ENCODE measurements at regions not wholly inside any gene's neighbourhood (a gene's known extent, or its start where the extent isn't known, plus 50 kb on each side); places are given as distances from the start of the nearest gene placed in this dataset.

DNA sequence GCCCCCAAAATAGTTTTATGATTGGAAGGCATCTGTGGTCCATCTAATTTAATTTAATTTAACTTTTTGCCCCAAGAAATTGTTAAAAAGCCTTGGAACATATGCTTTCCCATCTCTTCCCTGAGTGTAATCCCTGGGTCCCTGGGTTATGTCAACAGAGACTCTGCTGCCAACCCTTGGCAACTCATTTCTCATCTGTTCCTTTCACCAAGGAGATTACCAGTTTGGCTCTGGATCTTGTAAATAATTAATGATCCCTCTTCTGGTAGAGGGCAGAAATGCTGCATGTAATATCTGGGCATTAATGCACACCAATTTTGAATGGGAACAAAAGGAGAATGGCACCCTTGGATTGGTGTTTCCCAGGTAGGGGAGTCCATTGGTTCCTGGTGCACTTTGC lies 514.2 kb downstream of the CCSER2 start:
- ATAC-seq (ENCODE audit: low read depth) (no peak), DNase-seq (no peak)
- no peak overlapping the region for H3K4ac ChIP-seq (ENCODE audit: low read depth, low read length)
- H3K4me3 ChIP-seq (ENCODE audit: insufficient read depth, low read depth, low read length), result no peak overlapping the region
- no peak overlapping the region for H3K27ac ChIP-seq (ENCODE audit: insufficient read depth, low read length)
- H2AFZ ChIP-seq (replicated peaks; ENCODE audit: low read length, poor library complexity), result no peak overlapping the region
- H3K36me3 ChIP-seq (ENCODE audit: control insufficient read depth, insufficient read depth, low read length), result no peaks in the 10 kb centered on the region
- TF ChIP-seq MXI1 (IDR thresholded peaks at IDR 0.05; ENCODE audit: borderline replicate concordance, low read depth, low read length) (no peak), MAZ (IDR thresholded peaks at IDR 0.05; ENCODE audit: borderline replicate concordance, low read depth, low read length) (no peak), POLR2A (IDR thresholded peaks at IDR 0.05; ENCODE audit: low read depth, low read length) (no peak), MAFK (IDR thresholded peaks at IDR 0.05; ENCODE audit: low read depth, low read length) (no peak), RCOR1 (IDR thresholded peaks at IDR 0.05; ENCODE audit: insufficient replicate concordance, low read length) (no peak), CHD1 (IDR thresholded peaks at IDR 0.05; ENCODE audit: low read depth, low read length) (no peak), RFX5 (IDR thresholded peaks at IDR 0.05; ENCODE audit: low read depth, low read length) (no peak), RAD21 (IDR thresholded peaks at IDR 0.05; ENCODE audit: low read length) (no peak), BHLHE40 (IDR thresholded peaks at IDR 0.05; ENCODE audit: low read depth, low read length) (no peak), CEBPB (IDR thresholded peaks at IDR 0.05; ENCODE audit: low read depth, low read length) (no peak)
- TF ChIP-seq, protein P1, sequence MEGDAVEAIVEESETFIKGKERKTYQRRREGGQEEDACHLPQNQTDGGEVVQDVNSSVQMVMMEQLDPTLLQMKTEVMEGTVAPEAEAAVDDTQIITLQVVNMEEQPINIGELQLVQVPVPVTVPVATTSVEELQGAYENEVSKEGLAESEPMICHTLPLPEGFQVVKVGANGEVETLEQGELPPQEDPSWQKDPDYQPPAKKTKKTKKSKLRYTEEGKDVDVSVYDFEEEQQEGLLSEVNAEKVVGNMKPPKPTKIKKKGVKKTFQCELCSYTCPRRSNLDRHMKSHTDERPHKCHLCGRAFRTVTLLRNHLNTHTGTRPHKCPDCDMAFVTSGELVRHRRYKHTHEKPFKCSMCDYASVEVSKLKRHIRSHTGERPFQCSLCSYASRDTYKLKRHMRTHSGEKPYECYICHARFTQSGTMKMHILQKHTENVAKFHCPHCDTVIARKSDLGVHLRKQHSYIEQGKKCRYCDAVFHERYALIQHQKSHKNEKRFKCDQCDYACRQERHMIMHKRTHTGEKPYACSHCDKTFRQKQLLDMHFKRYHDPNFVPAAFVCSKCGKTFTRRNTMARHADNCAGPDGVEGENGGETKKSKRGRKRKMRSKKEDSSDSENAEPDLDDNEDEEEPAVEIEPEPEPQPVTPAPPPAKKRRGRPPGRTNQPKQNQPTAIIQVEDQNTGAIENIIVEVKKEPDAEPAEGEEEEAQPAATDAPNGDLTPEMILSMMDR (conservative IDR thresholded peaks at IDR 0.05; ENCODE audit: low read depth, low read length), result no peak
- TF ChIP-seq, protein P2, sequence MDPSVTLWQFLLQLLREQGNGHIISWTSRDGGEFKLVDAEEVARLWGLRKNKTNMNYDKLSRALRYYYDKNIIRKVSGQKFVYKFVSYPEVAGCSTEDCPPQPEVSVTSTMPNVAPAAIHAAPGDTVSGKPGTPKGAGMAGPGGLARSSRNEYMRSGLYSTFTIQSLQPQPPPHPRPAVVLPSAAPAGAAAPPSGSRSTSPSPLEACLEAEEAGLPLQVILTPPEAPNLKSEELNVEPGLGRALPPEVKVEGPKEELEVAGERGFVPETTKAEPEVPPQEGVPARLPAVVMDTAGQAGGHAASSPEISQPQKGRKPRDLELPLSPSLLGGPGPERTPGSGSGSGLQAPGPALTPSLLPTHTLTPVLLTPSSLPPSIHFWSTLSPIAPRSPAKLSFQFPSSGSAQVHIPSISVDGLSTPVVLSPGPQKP (IDR thresholded peaks at IDR 0.05; ENCODE audit: borderline replicate concordance, low read depth, low read length), result no peak
- TF ChIP-seq, protein P3, sequence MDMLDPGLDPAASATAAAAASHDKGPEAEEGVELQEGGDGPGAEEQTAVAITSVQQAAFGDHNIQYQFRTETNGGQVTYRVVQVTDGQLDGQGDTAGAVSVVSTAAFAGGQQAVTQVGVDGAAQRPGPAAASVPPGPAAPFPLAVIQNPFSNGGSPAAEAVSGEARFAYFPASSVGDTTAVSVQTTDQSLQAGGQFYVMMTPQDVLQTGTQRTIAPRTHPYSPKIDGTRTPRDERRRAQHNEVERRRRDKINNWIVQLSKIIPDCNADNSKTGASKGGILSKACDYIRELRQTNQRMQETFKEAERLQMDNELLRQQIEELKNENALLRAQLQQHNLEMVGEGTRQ (IDR thresholded peaks at IDR 0.05; ENCODE audit: low read depth, low read length), result no peak
- in situ Hi-C loops (cut with MboI; ENCODE audit: low sequenced_read_pairs), result no loop called here
- no TSS peak for BruUV-seq (replicated peaks)
- H3K18ac ChIP-seq (ENCODE audit: low read depth, low read length), result no peak overlapping the region
- no peak overlapping the region for H2BK120ac ChIP-seq (ENCODE audit: low read depth, low read length)
- no peak overlapping the region for H2BK15ac ChIP-seq (ENCODE audit: low read depth, low read length)
- H3K4me1 ChIP-seq (ENCODE audit: control insufficient read depth, insufficient read depth, low read length), result no peaks in the 10 kb centered on the region
- no peak overlapping the region for H3K9ac ChIP-seq (ENCODE audit: low read depth, low read length)
- H3K27me3 ChIP-seq (ENCODE audit: control insufficient read depth, insufficient read depth, low read length), result no peaks in the 10 kb centered on the region
- no peak overlapping the region for H2BK5ac ChIP-seq (ENCODE audit: low read depth, low read length, poor library complexity, severe bottlenecking)
- POLR2A ChIA-PET (ENCODE audit: unreplicated experiment), result no interaction called here
- H2AK5ac ChIP-seq (ENCODE audit: low read depth, low read length), result no peak overlapping the region
- no peaks in the 10 kb centered on the region for H4K20me1 ChIP-seq (ENCODE audit: insufficient read depth, low read length)
- CTCF ChIA-PET, result no interaction called here
- peaks cover 3% of the 10 kb centered on the region for H3K9me3 ChIP-seq (ENCODE audit: control insufficient read depth, insufficient read depth, low read length)
- no peak overlapping the region for H3K14ac ChIP-seq (replicated peaks; ENCODE audit: low read depth, low read length)
- H3K9me1 ChIP-seq (ENCODE audit: insufficient read depth, low read length), result no peaks in the 10 kb centered on the region
- H3K23ac ChIP-seq (ENCODE audit: low read depth, low read length), result no peak overlapping the region
- no peak overlapping the region for H4K91ac ChIP-seq (ENCODE audit: insufficient read depth, low read depth, low read length)
- no peaks in the 10 kb centered on the region for H3K79me1 ChIP-seq (ENCODE audit: low read depth in 1 of 2, low read length in 2 of 2)
- no peak overlapping the region for H3K56ac ChIP-seq (ENCODE audit: extremely low read depth, insufficient read depth, low read length)
- no peak overlapping the region for H2BK20ac ChIP-seq (ENCODE audit: low read depth, low read length)
- dilution Hi-C loops (cut with HindIII; ENCODE audit: low sequenced_read_pairs, unreplicated experiment), result no loop called here
- no peak overlapping the region for H4K8ac ChIP-seq (ENCODE audit: low read depth in 2 of 2, low read length in 2 of 2)
- H4K5ac ChIP-seq (ENCODE audit: low read depth, low read length), result no peak overlapping the region
- H3K4me2 ChIP-seq (ENCODE audit: low read depth, low read length), result no peak overlapping the region
- no peak overlapping the region for H2AK9ac ChIP-seq (replicated peaks; ENCODE audit: low read depth, low read length, poor library complexity)
- intact Hi-C loops (cut with micrococcal nuclease), result no loop called here
